Fibroblast of lung (primary cell): ENCODE measurements at regions not wholly inside any gene's neighbourhood (a gene's known extent, or its start where the extent isn't known, plus 50 kb on each side); places are given as distances from the start of the nearest gene placed in this dataset.

ENCODE experiments used
- DNase-seq, 2 donors: peaks; one replicate each; pipeline versions ENCODE4 v3.0.0 to v3.0.0-alpha.2; 2010; ENCODE audit warnings: low read depth in 2 of 2
- H2AFZ ChIP-seq: 2 replicates; pipeline ENCODE4 v1.5.1; 2012; ENCODE audit warnings: low read length, control low read depth, inconsistent platforms
- H3K27ac ChIP-seq: 2 replicates; pipeline ENCODE4 v1.5.1; 2011; ENCODE audit warnings: low read length, control low read depth; ENCODE audit not compliant: insufficient read depth
- H3K27me3 ChIP-seq: 2 replicates; pipeline ENCODE4 v1.5.1; 2011; ENCODE audit warnings: mild to moderate bottlenecking, low read length; ENCODE audit not compliant: control insufficient read depth, insufficient read depth
- H3K36me3 ChIP-seq: 2 replicates; pipeline ENCODE4 v1.5.1; 2011; ENCODE audit warnings: low read length; ENCODE audit not compliant: control insufficient read depth, insufficient read depth
- H3K4me1 ChIP-seq: 2 replicates; pipeline ENCODE4 v1.5.1; 2011; ENCODE audit warnings: low read length; ENCODE audit not compliant: control insufficient read depth, insufficient read depth; ENCODE audit errors: extremely low read depth
- H3K4me2 ChIP-seq: 2 replicates; pipeline ENCODE4 v1.5.1; 2011; ENCODE audit warnings: low read length, control low read depth; ENCODE audit not compliant: insufficient read depth; ENCODE audit errors: extremely low read depth
- H3K4me3 ChIP-seq, 4 experiments: fragments of 200-600 bp in 1 of 4; sonication (generic) in 1 of 4; replicated peaks in 1 of 4; 2 replicates each; pipeline ENCODE4 v1.5.1; 2011 to 2016; ENCODE audit warnings: low read length in 4 of 4, low read depth in 3 of 4, mild to moderate bottlenecking in 3 of 4, control low read depth in 2 of 4, inconsistent platforms in 1 of 4, mixed read lengths in 1 of 4; ENCODE audit not compliant: insufficient read depth in 1 of 4; ENCODE audit errors: control extremely low read depth in 1 of 4
- H3K79me2 ChIP-seq: 2 replicates; pipeline ENCODE4 v1.5.1; 2012; ENCODE audit warnings: mild to moderate bottlenecking, low read length, inconsistent platforms; ENCODE audit not compliant: control insufficient read depth, insufficient read depth
- H3K9ac ChIP-seq: 2 replicates; pipeline ENCODE4 v1.5.1; 2011; ENCODE audit warnings: mild to moderate bottlenecking, low read length, control low read depth; ENCODE audit not compliant: insufficient read depth
- H3K9me3 ChIP-seq: 2 replicates; pipeline ENCODE4 v1.5.1; 2012; ENCODE audit warnings: low read depth, low read length; ENCODE audit not compliant: control insufficient read depth, insufficient read depth
- H4K20me1 ChIP-seq: 2 replicates; pipeline ENCODE4 v1.5.1; 2011; ENCODE audit warnings: low read length; ENCODE audit not compliant: control insufficient read depth, insufficient read depth; ENCODE audit errors: extremely low read depth
- CTCF ChIP-seq, 2 donors: IDR thresholded peaks in 1 of 2; conservative IDR thresholded peaks in 1 of 2; 1 replicate in 1 of 2; 2 replicates in 1 of 2; pipeline ENCODE4 v1.5.1; 2011 to 2012; ENCODE audit warnings: low read length in 2 of 2, control low read depth in 1 of 2, inconsistent platforms in 1 of 2, low read depth in 1 of 2, mild to moderate bottlenecking in 1 of 2
- EZH2 ChIP-seq: IDR thresholded peaks from 2 replicates; pipeline ENCODE4 v1.5.1; 2012; ENCODE audit warnings: low read length, control low read depth, mild to moderate bottlenecking; ENCODE audit errors: missing control alignments

DNA sequence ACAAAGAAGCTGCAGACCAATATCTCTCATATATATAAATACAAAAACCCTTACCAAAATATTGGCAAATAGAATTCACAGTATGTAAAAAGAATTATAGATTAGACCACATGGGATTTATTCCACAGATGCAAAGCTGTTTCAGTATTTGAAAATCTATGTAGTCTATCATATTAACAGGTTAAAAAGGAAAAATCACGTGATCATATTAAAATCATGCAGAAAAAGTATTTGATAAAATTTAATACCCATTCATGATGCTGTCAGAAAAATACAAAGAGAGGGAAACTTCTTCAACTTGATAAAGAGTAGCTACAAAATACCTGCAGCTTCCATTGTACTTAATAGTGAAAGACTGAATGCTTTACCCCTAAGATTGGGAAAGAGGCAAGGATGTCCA, 67.2 kb upstream of the CD44 start:
- no peak overlapping the region for H3K27ac ChIP-seq
- no peak overlapping the region for H2AFZ ChIP-seq
- H3K9me3 ChIP-seq, result no peaks in the 10 kb centered on the region
- H3K9ac ChIP-seq, result no peak overlapping the region
- no peaks in the 10 kb centered on the region for H3K79me2 ChIP-seq
- no peaks in the 10 kb centered on the region for H3K36me3 ChIP-seq
- DNase-seq, result no peak
- no peaks in the 10 kb centered on the region for H3K4me1 ChIP-seq
- no peaks in the 10 kb centered on the region for H4K20me1 ChIP-seq
- H3K4me2 ChIP-seq, result no peak overlapping the region
- H3K4me3 ChIP-seq, result no peak overlapping the region
- TF ChIP-seq CTCF (conservative IDR thresholded peaks at IDR 0.05 in 1 of 2, IDR thresholded peaks at IDR 0.05 in 1 of 2; ENCODE audit: low read depth in 1 of 2, low read length in 2 of 2) (no peak), EZH2 (no peak)
- no peaks in the 10 kb centered on the region for H3K27me3 ChIP-seq

DNA sequence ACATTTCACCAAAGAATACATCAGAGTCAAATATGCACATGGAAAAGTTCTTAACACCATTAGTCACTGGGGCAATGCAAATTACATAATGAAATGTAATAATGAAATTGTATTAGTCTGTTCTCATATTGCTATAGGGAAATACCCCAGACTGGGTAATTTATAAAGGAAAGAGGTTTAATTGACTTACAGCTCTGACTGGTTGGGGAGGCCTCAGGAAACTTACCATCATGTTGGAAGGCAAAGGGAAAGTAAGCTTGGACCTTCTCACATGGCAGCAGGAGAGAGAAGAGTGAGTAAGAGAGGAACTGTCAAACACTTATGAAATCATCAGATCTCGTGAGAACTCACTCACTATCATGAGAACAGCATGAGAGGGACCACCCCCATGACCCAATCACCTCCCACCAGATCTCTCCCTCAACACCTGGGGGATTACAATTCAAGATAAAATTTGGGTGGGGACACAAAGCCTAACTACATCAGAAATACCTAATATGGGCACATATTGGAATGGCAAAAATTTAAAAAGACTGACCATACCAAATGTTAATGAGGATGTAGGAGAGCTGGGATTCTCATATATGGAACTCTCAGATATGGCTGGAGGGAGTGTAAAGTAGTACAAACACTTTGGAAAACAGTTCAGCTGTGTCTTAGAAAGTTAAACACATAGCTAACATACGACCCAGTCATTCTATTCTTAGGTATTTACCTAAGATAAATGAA, 65.1 kb upstream of the CD44 start:
- DNase-seq, result peak; percentile 34 to 39
- Histone ChIP-seq H3K4me1 (peaks cover 7% of the 10 kb centered on the region), H3K9me3 (no peaks in the 10 kb centered on the region), H4K20me1 (no peaks in the 10 kb centered on the region), H3K27ac (no peak overlapping the region), H3K4me2 (no peak overlapping the region), H3K4me3 (no peak overlapping the region), H2AFZ (no peak overlapping the region), H3K36me3 (no peaks in the 10 kb centered on the region), H3K27me3 (no peaks in the 10 kb centered on the region), H3K9ac (no peak overlapping the region), H3K79me2 (no peaks in the 10 kb centered on the region)
- TF ChIP-seq CTCF (conservative IDR thresholded peaks at IDR 0.05 in 1 of 2, IDR thresholded peaks at IDR 0.05 in 1 of 2; ENCODE audit: low read depth in 1 of 2, low read length in 2 of 2), result no peak
- no peak for TF ChIP-seq EZH2

GRCh38 chr11:35076201-35077100, 62.5 kb upstream of the CD44 start:
- Histone ChIP-seq H3K4me1 (peaks cover 7% of the 10 kb centered on the region), H3K79me2 (no peaks in the 10 kb centered on the region), H2AFZ (no peak overlapping the region), H3K9ac (no peak overlapping the region), H3K27ac (no peak overlapping the region), H3K4me2 (no peak overlapping the region), H3K4me3 (no peak overlapping the region), H3K9me3 (no peaks in the 10 kb centered on the region), H3K27me3 (no peaks in the 10 kb centered on the region), H3K36me3 (no peaks in the 10 kb centered on the region), H4K20me1 (no peaks in the 10 kb centered on the region)
- TF ChIP-seq EZH2 (no peak), CTCF (conservative IDR thresholded peaks at IDR 0.05 in 1 of 2, IDR thresholded peaks at IDR 0.05 in 1 of 2; ENCODE audit: low read depth in 1 of 2, low read length in 2 of 2) (no peak)
- DNase-seq, result no peak
